H1 (cell line): ENCODE measurements at regions not wholly inside any gene's neighbourhood (a gene's known extent, or its start where the extent isn't known, plus 50 kb on each side); places are given as distances from the start of the nearest gene placed in this dataset.

Experiments
- CEBPB ChIP-seq: IDR thresholded peaks from 2 replicates; pipeline ENCODE4 v1.6.1; 2012; ENCODE audit warnings: low read depth, low read length
- CREB1 ChIP-seq: IDR thresholded peaks from 2 replicates; pipeline ENCODE4 v1.6.1; 2012; ENCODE audit warnings: inconsistent platforms
- EP300 ChIP-seq, 2 experiments: IDR thresholded peaks; 1 replicate in 1 of 2; 2 replicates in 1 of 2; pipeline ENCODE4 v1.6.1; 2011 to 2012; ENCODE audit warnings: low read depth in 2 of 2, low read length in 2 of 2, mild to moderate bottlenecking in 2 of 2, borderline replicate concordance in 1 of 2, inconsistent platforms in 1 of 2, moderate library complexity in 1 of 2
- EZH2 ChIP-seq: fragments of 200-600 bp; sonication (generic); IDR thresholded peaks from 2 replicates; pipeline ENCODE4 v1.7.1; 2012; ENCODE audit warnings: low read depth, mild to moderate bottlenecking, moderate library complexity, low read length, inconsistent platforms; ENCODE audit not compliant: severe bottlenecking
- JUN ChIP-seq: IDR thresholded peaks from 2 replicates; pipeline ENCODE4 v1.6.1; 2011; ENCODE audit warnings: low read depth, mild to moderate bottlenecking, improper control_type of control experiment, low read length
- KDM5A ChIP-seq: fragments of 200-600 bp; IDR thresholded peaks from 2 replicates; pipeline ENCODE4 v1.7.1; 2012; ENCODE audit warnings: mild to moderate bottlenecking, low read length, inconsistent platforms, mixed read lengths
- POLR2A ChIP-seq, 2 experiments: IDR thresholded peaks; 1 replicate in 1 of 2; 2 replicates in 1 of 2; pipeline ENCODE4 v1.6.1; 2011; ENCODE audit warnings: low read depth in 2 of 2, low read length in 2 of 2, mild to moderate bottlenecking in 2 of 2; ENCODE audit errors: control extremely low read depth in 1 of 2
- RAD21 ChIP-seq, 2 experiments: IDR thresholded peaks in 1 of 2; conservative IDR thresholded peaks in 1 of 2; 2 replicates each; pipeline ENCODE4 v1.6.1; 2011; ENCODE audit warnings: low read depth in 2 of 2, low read length in 2 of 2, improper control_type of control experiment in 1 of 2, inconsistent platforms in 1 of 2, mild to moderate bottlenecking in 1 of 2, moderate library complexity in 1 of 2
- RFX5 ChIP-seq: IDR thresholded peaks from 2 replicates; pipeline ENCODE4 v1.6.1; 2011; ENCODE audit warnings: low read depth, low read length, improper control_type of control experiment, borderline replicate concordance
- SRF ChIP-seq: IDR thresholded peaks from 2 replicates; pipeline ENCODE4 v1.6.1; 2011; ENCODE audit warnings: mild to moderate bottlenecking, low read depth, low read length, moderate library complexity
- YY1 ChIP-seq: IDR thresholded peaks from 2 replicates; pipeline ENCODE4 v1.6.1; 2011; ENCODE audit warnings: low read depth, mild to moderate bottlenecking, low read length
- TF ChIP-seq, protein P1 (sequence below), 3 experiments: IDR thresholded peaks; 1 replicate in 2 of 3; 2 replicates in 1 of 3; pipeline versions ENCODE4 v1.5.1 to v1.6.1; 2011; ENCODE audit warnings: low read length in 3 of 3, mild to moderate bottlenecking in 3 of 3, inconsistent platforms in 2 of 3, low read depth in 1 of 3, moderate library complexity in 1 of 3; ENCODE audit not compliant: insufficient read depth in 1 of 3; ENCODE audit errors: control extremely low read depth in 1 of 3
- TF ChIP-seq, protein P2 (sequence below): IDR thresholded peaks from 2 replicates; pipeline ENCODE4 v1.6.1; 2012; ENCODE audit warnings: low read length, inconsistent platforms

DNA sequence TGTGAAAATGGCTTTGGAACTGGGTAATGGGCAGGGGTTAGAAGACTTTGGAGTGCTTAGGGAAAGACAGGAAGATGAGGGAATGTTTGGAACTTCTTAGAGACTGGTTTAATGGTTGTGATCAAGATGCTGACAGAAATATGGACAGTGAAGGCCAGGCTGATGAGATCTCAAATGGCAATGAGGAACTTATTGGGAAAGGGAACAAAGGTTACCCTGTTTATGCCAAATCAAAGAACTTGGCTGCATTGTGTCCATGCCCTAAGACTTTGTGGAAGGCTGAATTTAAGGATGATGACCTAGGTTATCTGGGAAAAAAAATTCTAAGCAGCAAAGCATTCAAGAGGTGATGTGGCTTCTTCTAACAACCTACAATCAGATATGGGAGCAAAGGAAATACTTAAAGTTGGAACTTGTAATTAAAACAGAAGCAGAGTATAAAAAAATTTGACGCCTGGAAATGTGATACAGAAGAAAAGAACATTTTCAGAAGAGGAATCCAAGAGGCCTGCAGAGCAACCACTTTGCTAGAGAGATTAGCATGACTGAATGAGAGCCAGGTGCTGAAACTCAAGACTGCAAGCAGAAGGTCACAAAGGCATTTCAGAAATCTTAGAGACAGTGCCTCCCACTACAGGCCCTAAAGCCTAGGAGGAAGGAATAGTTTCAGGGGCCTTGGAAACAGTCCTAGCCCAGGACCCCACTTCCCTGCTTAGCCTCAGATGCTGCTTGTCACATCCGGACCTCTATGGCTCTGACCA lies 65.6 kb upstream of the FLRT2 start:
- no peak for TF ChIP-seq RAD21 (IDR thresholded peaks at IDR 0.05 in 1 of 2, conservative IDR thresholded peaks at IDR 0.05 in 1 of 2; ENCODE audit: low read depth in 2 of 2, low read length in 2 of 2)
- no peak for TF ChIP-seq POLR2A (IDR thresholded peaks at IDR 0.05; ENCODE audit: control extremely low read depth in 1 of 2, low read depth in 2 of 2, low read length in 2 of 2)
- TF ChIP-seq, protein P1, sequence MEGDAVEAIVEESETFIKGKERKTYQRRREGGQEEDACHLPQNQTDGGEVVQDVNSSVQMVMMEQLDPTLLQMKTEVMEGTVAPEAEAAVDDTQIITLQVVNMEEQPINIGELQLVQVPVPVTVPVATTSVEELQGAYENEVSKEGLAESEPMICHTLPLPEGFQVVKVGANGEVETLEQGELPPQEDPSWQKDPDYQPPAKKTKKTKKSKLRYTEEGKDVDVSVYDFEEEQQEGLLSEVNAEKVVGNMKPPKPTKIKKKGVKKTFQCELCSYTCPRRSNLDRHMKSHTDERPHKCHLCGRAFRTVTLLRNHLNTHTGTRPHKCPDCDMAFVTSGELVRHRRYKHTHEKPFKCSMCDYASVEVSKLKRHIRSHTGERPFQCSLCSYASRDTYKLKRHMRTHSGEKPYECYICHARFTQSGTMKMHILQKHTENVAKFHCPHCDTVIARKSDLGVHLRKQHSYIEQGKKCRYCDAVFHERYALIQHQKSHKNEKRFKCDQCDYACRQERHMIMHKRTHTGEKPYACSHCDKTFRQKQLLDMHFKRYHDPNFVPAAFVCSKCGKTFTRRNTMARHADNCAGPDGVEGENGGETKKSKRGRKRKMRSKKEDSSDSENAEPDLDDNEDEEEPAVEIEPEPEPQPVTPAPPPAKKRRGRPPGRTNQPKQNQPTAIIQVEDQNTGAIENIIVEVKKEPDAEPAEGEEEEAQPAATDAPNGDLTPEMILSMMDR (IDR thresholded peaks at IDR 0.05; ENCODE audit: control extremely low read depth in 1 of 3, insufficient read depth in 1 of 3, low read depth in 1 of 3, low read length in 3 of 3), result no peak
- TF ChIP-seq SRF, result no peak
- TF ChIP-seq JUN, result no peak
- no peak for TF ChIP-seq KDM5A
- no peak for TF ChIP-seq CEBPB
- no peak for TF ChIP-seq CREB1
- no peak for TF ChIP-seq YY1
- no peak for TF ChIP-seq EZH2
- TF ChIP-seq, protein P2, sequence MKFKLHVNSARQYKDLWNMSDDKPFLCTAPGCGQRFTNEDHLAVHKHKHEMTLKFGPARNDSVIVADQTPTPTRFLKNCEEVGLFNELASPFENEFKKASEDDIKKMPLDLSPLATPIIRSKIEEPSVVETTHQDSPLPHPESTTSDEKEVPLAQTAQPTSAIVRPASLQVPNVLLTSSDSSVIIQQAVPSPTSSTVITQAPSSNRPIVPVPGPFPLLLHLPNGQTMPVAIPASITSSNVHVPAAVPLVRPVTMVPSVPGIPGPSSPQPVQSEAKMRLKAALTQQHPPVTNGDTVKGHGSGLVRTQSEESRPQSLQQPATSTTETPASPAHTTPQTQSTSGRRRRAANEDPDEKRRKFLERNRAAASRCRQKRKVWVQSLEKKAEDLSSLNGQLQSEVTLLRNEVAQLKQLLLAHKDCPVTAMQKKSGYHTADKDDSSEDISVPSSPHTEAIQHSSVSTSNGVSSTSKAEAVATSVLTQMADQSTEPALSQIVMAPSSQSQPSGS, result no peak
- no peak for TF ChIP-seq RFX5
- TF ChIP-seq EP300 (IDR thresholded peaks at IDR 0.05; ENCODE audit: borderline replicate concordance in 1 of 2, low read depth in 2 of 2, low read length in 2 of 2), result no peak
